ENCODE measurements at regions not wholly inside any gene's neighbourhood (a gene's known extent, or its start where the extent isn't known, plus 50 kb on each side); places are given as distances from the start of the nearest gene placed in this dataset.
"Not testable (repeated sequence)": the region's sequence is repeated elsewhere in the genome, so short reads cannot be mapped to it uniquely, and the experiment has no call there.

- H3K9me3 ChIP-seq (ENCODE audit: control extremely low read depth in 1 of 5, control insufficient read depth in 4 of 5, insufficient read depth in 2 of 5, low read depth in 1 of 5, low read length in 4 of 5): no peaks in the 10 kb centered on the region
- no peaks in the 10 kb centered on the region for H3K27me3 ChIP-seq (replicated peaks in 2 of 5; ENCODE audit: control insufficient read depth in 4 of 5, insufficient read depth in 5 of 5, low read length in 4 of 5)
- no peak overlapping the region for H3K4me3 ChIP-seq (ENCODE audit: control insufficient read depth in 1 of 7, extremely low read depth in 1 of 7, insufficient read depth in 4 of 7, low read depth in 2 of 7, low read length in 6 of 7)
- no CpG with 5 or more reads among the region's 5 CpGs for WGBS (ENCODE audit: insufficient coverage)
- DNase-seq: no peak
- POLR2A ChIA-PET: no interaction called here
- no peak overlapping the region for H3K27ac ChIP-seq (ENCODE audit: insufficient read depth in 1 of 2, low read depth in 1 of 2, low read length in 2 of 2, poor library complexity in 1 of 2, severe bottlenecking in 2 of 2)
- CTCF ChIA-PET: no interaction called here
- no peaks in the 10 kb centered on the region for H3K4me1 ChIP-seq (ENCODE audit: control extremely low read depth in 1 of 4, control insufficient read depth in 4 of 4, insufficient read depth in 4 of 4, low read length in 3 of 4)
- H3K36me3 ChIP-seq (ENCODE audit: control insufficient read depth in 4 of 4, insufficient read depth in 4 of 4, low read length in 3 of 4): no peaks in the 10 kb centered on the region
Observed at GRCh38 chr12:97050509-97050908, 143.5 kb downstream of the NEDD1 start.

DNA sequence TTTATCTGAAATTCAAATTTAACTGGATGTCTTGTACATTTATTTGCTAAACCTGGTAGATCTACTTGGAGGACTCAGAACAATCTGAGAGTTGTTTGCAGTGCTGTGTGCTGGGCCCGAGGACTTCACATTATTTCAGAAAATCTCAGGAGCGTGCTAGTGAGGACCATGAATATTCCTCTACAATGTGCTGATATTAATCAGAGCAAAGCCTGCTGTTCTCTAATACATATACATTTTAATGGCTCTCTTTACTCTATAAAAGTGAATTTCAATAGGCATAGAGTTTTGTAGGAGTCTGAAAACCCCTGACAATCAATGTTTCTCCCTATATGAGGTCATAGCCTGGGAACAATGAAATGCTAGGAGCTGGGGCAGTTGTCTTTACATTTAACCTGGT is 144.3 kb downstream of the NEDD1 start:
- Histone ChIP-seq H3K27me3 (replicated peaks in 2 of 5; ENCODE audit: control insufficient read depth in 4 of 5, insufficient read depth in 5 of 5, low read length in 4 of 5) (no peaks in the 10 kb centered on the region), H3K36me3 (ENCODE audit: control insufficient read depth in 4 of 4, insufficient read depth in 4 of 4, low read length in 3 of 4) (no peaks in the 10 kb centered on the region), H3K27ac (ENCODE audit: insufficient read depth in 1 of 2, low read depth in 1 of 2, low read length in 2 of 2, poor library complexity in 1 of 2, severe bottlenecking in 2 of 2) (no peak overlapping the region), H3K4me1 (ENCODE audit: control extremely low read depth in 1 of 4, control insufficient read depth in 4 of 4, insufficient read depth in 4 of 4, low read length in 3 of 4) (no peaks in the 10 kb centered on the region), H3K4me3 (ENCODE audit: control insufficient read depth in 1 of 7, extremely low read depth in 1 of 7, insufficient read depth in 4 of 7, low read depth in 2 of 7, low read length in 6 of 7) (no peak overlapping the region), H3K9me3 (ENCODE audit: control extremely low read depth in 1 of 5, control insufficient read depth in 4 of 5, insufficient read depth in 2 of 5, low read depth in 1 of 5, low read length in 4 of 5) (no peaks in the 10 kb centered on the region)
- no peak for DNase-seq
- ChIA-PET POLR2A (no interaction called here), CTCF (no interaction called here)
- WGBS (ENCODE audit: insufficient coverage): 100% methylated on average over 1 of the region's 2 CpGs

DNA sequence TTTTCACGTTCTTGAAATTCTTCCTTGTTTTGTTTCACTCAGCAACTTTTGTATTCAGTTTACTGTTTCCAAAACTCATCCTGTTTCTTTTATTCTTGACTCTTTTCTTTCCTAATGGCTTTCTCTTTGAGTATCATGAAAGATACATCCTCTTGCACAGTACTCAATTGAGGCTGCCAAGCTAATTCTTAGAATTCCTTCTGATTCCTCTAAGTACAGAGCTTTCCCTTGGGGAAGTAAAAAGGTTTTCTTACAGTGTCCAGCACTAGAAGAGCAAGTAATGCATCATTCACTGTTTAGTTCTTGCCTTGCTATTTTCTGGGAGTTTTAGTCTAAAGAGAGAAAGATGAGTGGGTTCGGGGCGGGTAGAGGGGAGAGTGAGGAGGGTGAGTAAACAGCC is 154.1 kb downstream of the NEDD1 start:
- Histone ChIP-seq H3K36me3 (ENCODE audit: control insufficient read depth in 4 of 4, insufficient read depth in 4 of 4, low read length in 3 of 4) (no peaks in the 10 kb centered on the region), H3K27me3 (replicated peaks in 2 of 5; ENCODE audit: control insufficient read depth in 4 of 5, insufficient read depth in 5 of 5, low read length in 4 of 5) (no peaks in the 10 kb centered on the region), H3K27ac (ENCODE audit: insufficient read depth in 1 of 2, low read depth in 1 of 2, low read length in 2 of 2, poor library complexity in 1 of 2, severe bottlenecking in 2 of 2) (no peak overlapping the region), H3K9me3 (ENCODE audit: control extremely low read depth in 1 of 5, control insufficient read depth in 4 of 5, insufficient read depth in 2 of 5, low read depth in 1 of 5, low read length in 4 of 5) (no peaks in the 10 kb centered on the region), H3K4me3 (ENCODE audit: control insufficient read depth in 1 of 7, extremely low read depth in 1 of 7, insufficient read depth in 4 of 7, low read depth in 2 of 7, low read length in 6 of 7) (no peak overlapping the region), H3K4me1 (ENCODE audit: control extremely low read depth in 1 of 4, control insufficient read depth in 4 of 4, insufficient read depth in 4 of 4, low read length in 3 of 4) (no peaks in the 10 kb centered on the region)
- 87% methylated on average over 2 of the region's 3 CpGs for WGBS (ENCODE audit: insufficient coverage)
- CTCF ChIA-PET: interaction anchor here (0.8 kb wide), 1 partner anchor 19 kb away, joined by 3 read pairs; no protein-coding TSS in a partner anchor
- POLR2A ChIA-PET: no interaction called here
- no peak for DNase-seq

- DNase-seq: no peak
- no peak overlapping the region for H3K27ac ChIP-seq (ENCODE audit: insufficient read depth in 1 of 2, low read depth in 1 of 2, low read length in 2 of 2, poor library complexity in 1 of 2, severe bottlenecking in 2 of 2)
- H3K9me3 ChIP-seq (ENCODE audit: control extremely low read depth in 1 of 5, control insufficient read depth in 4 of 5, insufficient read depth in 2 of 5, low read depth in 1 of 5, low read length in 4 of 5): no peaks in the 10 kb centered on the region
- no peaks in the 10 kb centered on the region for H3K4me1 ChIP-seq (ENCODE audit: control extremely low read depth in 1 of 4, control insufficient read depth in 4 of 4, insufficient read depth in 4 of 4, low read length in 3 of 4)
- 88% methylated on average over 1 of the region's 1 CpG for WGBS (ENCODE audit: insufficient coverage)
- H3K4me3 ChIP-seq (ENCODE audit: control insufficient read depth in 1 of 7, extremely low read depth in 1 of 7, insufficient read depth in 4 of 7, low read depth in 2 of 7, low read length in 6 of 7): no peak overlapping the region
- POLR2A ChIA-PET: no interaction called here
- no peaks in the 10 kb centered on the region for H3K27me3 ChIP-seq (replicated peaks in 2 of 5; ENCODE audit: control insufficient read depth in 4 of 5, insufficient read depth in 5 of 5, low read length in 4 of 5)
- H3K36me3 ChIP-seq (ENCODE audit: control insufficient read depth in 4 of 4, insufficient read depth in 4 of 4, low read length in 3 of 4): no peaks in the 10 kb centered on the region
- CTCF ChIA-PET: no interaction called here
Observed at GRCh38 chr12:97063292-97063935, 156.4 kb downstream of the NEDD1 start.

DNA sequence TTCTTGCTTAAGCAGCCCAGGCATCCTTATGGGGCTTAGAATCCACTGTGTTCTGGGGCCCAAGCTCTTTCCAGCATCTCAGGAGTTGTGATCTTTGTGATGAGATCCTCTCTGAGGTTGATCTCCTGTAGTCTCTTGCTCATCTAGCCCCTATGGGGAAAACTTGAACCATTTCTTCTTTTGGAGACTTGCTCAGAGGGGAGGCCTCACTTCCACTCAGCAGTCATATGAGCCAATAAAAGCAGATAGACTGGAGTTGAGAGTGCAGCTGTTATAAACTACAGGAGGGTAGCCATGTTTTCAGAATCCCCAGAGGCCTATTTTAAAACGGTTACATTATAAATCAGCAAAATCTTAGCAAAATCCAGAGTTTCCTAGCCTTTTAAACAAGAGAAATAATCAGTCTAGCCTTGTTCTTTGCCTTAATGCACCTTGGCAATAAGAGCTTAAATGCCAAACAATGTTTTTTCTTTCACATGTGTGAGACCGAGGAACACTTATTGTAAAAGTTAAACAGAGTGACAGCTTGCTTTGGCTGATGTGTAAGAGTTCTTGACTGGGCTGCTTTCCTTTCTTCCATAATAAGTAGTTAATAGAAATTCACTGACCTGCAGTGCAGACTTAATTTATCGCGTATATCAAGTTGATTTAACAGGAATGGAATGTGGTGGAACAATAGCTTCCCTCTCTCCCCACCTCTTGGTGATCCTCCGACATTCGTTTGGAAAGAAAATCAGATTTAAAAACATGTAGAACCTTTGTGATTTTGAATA is 168.3 kb downstream of the NEDD1 start:
- no peak overlapping the region for H3K4me3 ChIP-seq (ENCODE audit: control insufficient read depth in 1 of 7, extremely low read depth in 1 of 7, insufficient read depth in 4 of 7, low read depth in 2 of 7, low read length in 6 of 7)
- ChIA-PET CTCF (no interaction called here), POLR2A (no interaction called here)
- no peak overlapping the region for H3K27ac ChIP-seq (ENCODE audit: insufficient read depth in 1 of 2, low read depth in 1 of 2, low read length in 2 of 2, poor library complexity in 1 of 2, severe bottlenecking in 2 of 2)
- H3K9me3 ChIP-seq (ENCODE audit: control extremely low read depth in 1 of 5, control insufficient read depth in 4 of 5, insufficient read depth in 2 of 5, low read depth in 1 of 5, low read length in 4 of 5): no peaks in the 10 kb centered on the region
- WGBS (ENCODE audit: insufficient coverage): 74% methylated on average over 3 of the region's 6 CpGs
- no peaks in the 10 kb centered on the region for H3K36me3 ChIP-seq (ENCODE audit: control insufficient read depth in 4 of 4, insufficient read depth in 4 of 4, low read length in 3 of 4)
- DNase-seq: no peak
- no peaks in the 10 kb centered on the region for H3K27me3 ChIP-seq (replicated peaks in 2 of 5; ENCODE audit: control insufficient read depth in 4 of 5, insufficient read depth in 5 of 5, low read length in 4 of 5)
- no peaks in the 10 kb centered on the region for H3K4me1 ChIP-seq (ENCODE audit: control extremely low read depth in 1 of 4, control insufficient read depth in 4 of 4, insufficient read depth in 4 of 4, low read length in 3 of 4)

DNA sequence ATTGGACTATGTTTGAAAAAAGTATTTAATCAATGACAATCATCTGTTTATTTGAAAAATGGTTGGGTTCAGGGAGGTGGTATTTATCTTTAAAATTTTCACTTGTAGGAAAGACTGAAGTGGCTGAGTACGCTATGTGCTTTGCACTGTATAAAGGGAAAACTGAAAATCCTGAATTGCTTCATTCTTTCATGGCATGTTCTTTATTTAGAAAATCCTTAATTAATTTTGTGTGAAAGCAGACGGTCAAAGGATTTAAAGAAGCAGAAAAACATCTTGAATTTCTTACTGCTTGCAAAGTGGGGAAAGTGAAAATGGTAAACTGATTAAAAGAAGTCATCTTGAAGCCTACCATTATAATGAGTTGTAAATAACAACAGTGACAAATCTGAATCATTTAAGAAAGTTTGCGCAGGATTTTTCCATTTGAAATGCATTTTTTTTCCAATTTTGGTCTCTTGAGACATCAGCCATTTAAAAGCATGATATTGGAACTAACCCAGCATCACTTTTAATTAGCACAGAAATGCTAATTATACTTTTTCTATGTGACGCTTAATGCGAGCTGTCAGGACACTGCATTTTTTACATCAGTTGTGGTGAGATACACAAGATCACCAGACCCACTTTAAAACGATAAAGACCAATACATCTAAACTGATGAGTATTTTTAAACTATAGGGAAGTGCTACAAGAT is 169.0 kb downstream of the NEDD1 start:
- POLR2A ChIA-PET: no interaction called here
- H3K36me3 ChIP-seq (ENCODE audit: control insufficient read depth in 4 of 4, insufficient read depth in 4 of 4, low read length in 3 of 4): no peaks in the 10 kb centered on the region
- CTCF ChIA-PET: no interaction called here
- no peaks in the 10 kb centered on the region for H3K27me3 ChIP-seq (replicated peaks in 2 of 5; ENCODE audit: control insufficient read depth in 4 of 5, insufficient read depth in 5 of 5, low read length in 4 of 5)
- no peak for DNase-seq
- H3K9me3 ChIP-seq (ENCODE audit: control extremely low read depth in 1 of 5, control insufficient read depth in 4 of 5, insufficient read depth in 2 of 5, low read depth in 1 of 5, low read length in 4 of 5): no peaks in the 10 kb centered on the region
- no peak overlapping the region for H3K4me3 ChIP-seq (ENCODE audit: control insufficient read depth in 1 of 7, extremely low read depth in 1 of 7, insufficient read depth in 4 of 7, low read depth in 2 of 7, low read length in 6 of 7)
- 100% methylated on average over 2 of the region's 6 CpGs for WGBS (ENCODE audit: insufficient coverage)
- H3K27ac ChIP-seq (ENCODE audit: insufficient read depth in 1 of 2, low read depth in 1 of 2, low read length in 2 of 2, poor library complexity in 1 of 2, severe bottlenecking in 2 of 2): no peak overlapping the region
- H3K4me1 ChIP-seq (ENCODE audit: control extremely low read depth in 1 of 4, control insufficient read depth in 4 of 4, insufficient read depth in 4 of 4, low read length in 3 of 4): no peaks in the 10 kb centered on the region

GRCh38 chr12:97076912-97077311 is 169.9 kb downstream of the NEDD1 start:
- H3K27ac ChIP-seq (ENCODE audit: insufficient read depth in 1 of 2, low read depth in 1 of 2, low read length in 2 of 2, poor library complexity in 1 of 2, severe bottlenecking in 2 of 2); H3K4me1 ChIP-seq (ENCODE audit: control extremely low read depth in 1 of 4, control insufficient read depth in 4 of 4, insufficient read depth in 4 of 4, low read length in 3 of 4); CTCF ChIA-PET; POLR2A ChIA-PET; H3K27me3 ChIP-seq (replicated peaks in 2 of 5; ENCODE audit: control insufficient read depth in 4 of 5, insufficient read depth in 5 of 5, low read length in 4 of 5); DNase-seq; H3K36me3 ChIP-seq (ENCODE audit: control insufficient read depth in 4 of 4, insufficient read depth in 4 of 4, low read length in 3 of 4); H3K4me3 ChIP-seq (ENCODE audit: control insufficient read depth in 1 of 7, extremely low read depth in 1 of 7, insufficient read depth in 4 of 7, low read depth in 2 of 7, low read length in 6 of 7); H3K9me3 ChIP-seq (ENCODE audit: control extremely low read depth in 1 of 5, control insufficient read depth in 4 of 5, insufficient read depth in 2 of 5, low read depth in 1 of 5, low read length in 4 of 5): not testable (repeated sequence)
- 97% methylated on average over 6 of the region's 9 CpGs for WGBS (ENCODE audit: insufficient coverage)
